Endodermal cell (in vitro differentiated cells): ENCODE measurements at regions not wholly inside any gene's neighbourhood (a gene's known extent, or its start where the extent isn't known, plus 50 kb on each side); places are given as distances from the start of the nearest gene placed in this dataset.

ENCODE experiments used
- DNase-seq: peaks from one replicate; pipeline ENCODE4 v3.0.0-alpha.2; 2017
- H3K27ac ChIP-seq: 2 replicates; pipeline ENCODE4 v1.5.1; 2013; ENCODE audit warnings: mild to moderate bottlenecking, low read depth, low read length, moderate library complexity
- H3K27me3 ChIP-seq: 2 replicates; pipeline ENCODE4 v1.6.1; 2013; ENCODE audit warnings: mild to moderate bottlenecking, low read length, moderate library complexity; ENCODE audit not compliant: insufficient read depth, control insufficient read depth, poor library complexity, severe bottlenecking
- H3K36me3 ChIP-seq: 2 replicates; pipeline ENCODE4 v1.7.0; 2013; ENCODE audit warnings: mild to moderate bottlenecking, low read length, moderate library complexity; ENCODE audit not compliant: control insufficient read depth, insufficient read depth
- H3K4me1 ChIP-seq: one replicate; pipeline ENCODE4 v1.7.0; 2013; ENCODE audit warnings: low read length; ENCODE audit not compliant: control insufficient read depth, insufficient read depth
- H3K4me3 ChIP-seq: 2 replicates; pipeline ENCODE4 v1.5.1; 2013; ENCODE audit warnings: mild to moderate bottlenecking, low read length, moderate library complexity
- H3K9ac ChIP-seq: 2 replicates; pipeline ENCODE4 v1.6.1; 2013; ENCODE audit warnings: mild to moderate bottlenecking, low read length, moderate library complexity; ENCODE audit not compliant: poor library complexity, severe bottlenecking; ENCODE audit errors: extremely low read depth
- H3K9me3 ChIP-seq: 2 replicates; pipeline ENCODE4 v1.6.1; 2013; ENCODE audit warnings: mild to moderate bottlenecking, low read length, moderate library complexity; ENCODE audit not compliant: control insufficient read depth
- H3K27ac Mint-ChIP-seq: 2 replicates; pipeline ENCODE4 v1.8.0; 2020; ENCODE audit warnings: mixed read lengths
- H3K27me3 Mint-ChIP-seq: 2 replicates; pipeline ENCODE4 v1.8.0; 2021; ENCODE audit warnings: mild to moderate bottlenecking, mixed read lengths; ENCODE audit not compliant: insufficient read depth
- H3K36me3 Mint-ChIP-seq: 2 replicates; pipeline ENCODE4 v1.8.0; 2020; ENCODE audit warnings: low read depth, mixed read lengths
- H3K4me1 Mint-ChIP-seq: 2 replicates; pipeline ENCODE4 v1.8.0; 2020; ENCODE audit warnings: mixed read lengths
- H3K4me3 Mint-ChIP-seq: 2 replicates; pipeline ENCODE4 v1.8.0; 2020; ENCODE audit warnings: mild to moderate bottlenecking, moderate library complexity, mixed read lengths
- H3K9me3 Mint-ChIP-seq: 2 replicates; pipeline ENCODE4 v1.8.0; 2020; ENCODE audit warnings: mild to moderate bottlenecking, mixed read lengths
- WGBS, 2 experiments: methylation state at CpG; one replicate each; pipeline versions ENCODE4 v1.1.5 to v1.1.7; 2013; ENCODE audit warnings: missing lambda C conversion rate in 2 of 2, mixed read lengths in 1 of 2; ENCODE audit not compliant: insufficient coverage in 1 of 2, insufficient read length in 1 of 2; 5-methylcytosine and 5-hydroxymethylcytosine counted together
- TF ChIP-seq, protein P1 (sequence below): fragments of 200-600 bp; sonication (generic); conservative IDR thresholded peaks from 2 replicates; pipeline ENCODE4 v1.5.0; 2021; ENCODE audit warnings: antibody characterized with exemption, mild to moderate bottlenecking

- Mint-ChIP-seq H3K4me3 (no peak overlapping the region), H3K27me3 (no peaks in the 10 kb centered on the region), H3K9me3 (no peaks in the 10 kb centered on the region), H3K36me3 (no peaks in the 10 kb centered on the region), H3K4me1 (peaks cover 4% of the 10 kb centered on the region), H3K27ac (no peak overlapping the region)
- Histone ChIP-seq H3K36me3 (no peaks in the 10 kb centered on the region), H3K4me1 (no peaks in the 10 kb centered on the region), H3K4me3 (no peak overlapping the region), H3K9me3 (no peaks in the 10 kb centered on the region), H3K9ac (no peak overlapping the region), H3K27me3 (no peaks in the 10 kb centered on the region), H3K27ac (no peak overlapping the region)
- TF ChIP-seq, protein P1, sequence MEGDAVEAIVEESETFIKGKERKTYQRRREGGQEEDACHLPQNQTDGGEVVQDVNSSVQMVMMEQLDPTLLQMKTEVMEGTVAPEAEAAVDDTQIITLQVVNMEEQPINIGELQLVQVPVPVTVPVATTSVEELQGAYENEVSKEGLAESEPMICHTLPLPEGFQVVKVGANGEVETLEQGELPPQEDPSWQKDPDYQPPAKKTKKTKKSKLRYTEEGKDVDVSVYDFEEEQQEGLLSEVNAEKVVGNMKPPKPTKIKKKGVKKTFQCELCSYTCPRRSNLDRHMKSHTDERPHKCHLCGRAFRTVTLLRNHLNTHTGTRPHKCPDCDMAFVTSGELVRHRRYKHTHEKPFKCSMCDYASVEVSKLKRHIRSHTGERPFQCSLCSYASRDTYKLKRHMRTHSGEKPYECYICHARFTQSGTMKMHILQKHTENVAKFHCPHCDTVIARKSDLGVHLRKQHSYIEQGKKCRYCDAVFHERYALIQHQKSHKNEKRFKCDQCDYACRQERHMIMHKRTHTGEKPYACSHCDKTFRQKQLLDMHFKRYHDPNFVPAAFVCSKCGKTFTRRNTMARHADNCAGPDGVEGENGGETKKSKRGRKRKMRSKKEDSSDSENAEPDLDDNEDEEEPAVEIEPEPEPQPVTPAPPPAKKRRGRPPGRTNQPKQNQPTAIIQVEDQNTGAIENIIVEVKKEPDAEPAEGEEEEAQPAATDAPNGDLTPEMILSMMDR = no peak
- DNase-seq = no peak
- WGBS, 2 experiments = 70% methylated on average over 1 of the region's 1 CpG; no CpG with 5 or more reads in 1 of the 2 experiments
These were observed 458.2 kb upstream of the MDFIC2 start for GRCh38 chr3:70770650-70771049.

- Histone ChIP-seq H3K27ac (no peak overlapping the region), H3K9me3 (no peaks in the 10 kb centered on the region), H3K9ac (no peak overlapping the region), H3K4me1 (no peaks in the 10 kb centered on the region), H3K4me3 (no peak overlapping the region), H3K27me3 (no peaks in the 10 kb centered on the region), H3K36me3 (no peaks in the 10 kb centered on the region)
- TF ChIP-seq, protein P1 = no peak
- no CpG with 5 or more reads among the region's 2 CpGs for WGBS, 2 experiments
- Mint-ChIP-seq H3K27ac (no peak overlapping the region), H3K36me3 (no peaks in the 10 kb centered on the region), H3K4me1 (peaks cover 4% of the 10 kb centered on the region), H3K9me3 (no peaks in the 10 kb centered on the region), H3K4me3 (no peak overlapping the region), H3K27me3 (no peaks in the 10 kb centered on the region)
- DNase-seq = no peak
These were observed 453.9 kb upstream of the MDFIC2 start for GRCh38 chr3:70766301-70766700.

- no peaks in the 10 kb centered on the region for H3K4me1 ChIP-seq
- no peaks in the 10 kb centered on the region for H3K9me3 ChIP-seq
- Mint-ChIP-seq H3K4me3 (no peak overlapping the region), H3K9me3 (no peaks in the 10 kb centered on the region), H3K36me3 (no peaks in the 10 kb centered on the region), H3K27ac (no peak overlapping the region), H3K27me3 (no peaks in the 10 kb centered on the region), H3K4me1 (no peaks in the 10 kb centered on the region)
- H3K27ac ChIP-seq = no peak overlapping the region
- no peak overlapping the region for H3K4me3 ChIP-seq
- H3K36me3 ChIP-seq = no peaks in the 10 kb centered on the region
- 90 to 100% methylated on average over 1 of the region's 2 CpGs for WGBS, 2 experiments
- no peak overlapping the region for H3K9ac ChIP-seq
- TF ChIP-seq, protein P1 = no peak
- DNase-seq = no peak
- H3K27me3 ChIP-seq = no peaks in the 10 kb centered on the region
These were observed 451.5 kb upstream of the MDFIC2 start for GRCh38 chr3:70763894-70764293.
